Smooth muscle cell (in vitro differentiated cells): ENCODE measurements at regions not wholly inside any gene's neighbourhood (a gene's known extent, or its start where the extent isn't known, plus 50 kb on each side); places are given as distances from the start of the nearest gene placed in this dataset.

ENCODE experiments used
- DNase-seq: peaks from one replicate; lab custom pipeline; 2025; ENCODE audit not compliant: unreplicated experiment; lab: John Stamatoyannopoulos, UW
- H2AFZ ChIP-seq: fragments of 200-600 bp; sonication (generic); 2 replicates; pipeline ENCODE4 v1.6.0; 2016; ENCODE audit warnings: antibody characterized with exemption, low read depth, mild to moderate bottlenecking
- H3F3A ChIP-seq: fragments of 200-600 bp; sonication (generic); 2 replicates; pipeline ENCODE4 v1.6.0; 2017; ENCODE audit warnings: antibody characterized with exemption, low read depth
- H3K27ac ChIP-seq: fragments of 200-600 bp; sonication (generic); 2 replicates; pipeline ENCODE4 v1.5.1; 2016; ENCODE audit warnings: low read depth, mild to moderate bottlenecking
- H3K27me3 ChIP-seq: fragments of 200-600 bp; sonication (generic); 2 replicates; pipeline ENCODE4 v1.6.1; 2016; ENCODE audit warnings: low read depth, mild to moderate bottlenecking
- H3K36me3 ChIP-seq: fragments of 200-600 bp; sonication (generic); 2 replicates; pipeline ENCODE4 v1.5.1; 2016; ENCODE audit warnings: low read depth
- H3K4me1 ChIP-seq: fragments of 200-600 bp; sonication (generic); 2 replicates; pipeline ENCODE4 v1.5.1; 2016; ENCODE audit warnings: low read depth
- H3K4me2 ChIP-seq: fragments of 200-600 bp; sonication (generic); 2 replicates; pipeline ENCODE4 v1.6.0; 2016; ENCODE audit warnings: mild to moderate bottlenecking
- H3K4me3 ChIP-seq: fragments of 200-600 bp; sonication (generic); 2 replicates; pipeline ENCODE4 v1.5.1; 2016; ENCODE audit warnings: mild to moderate bottlenecking
- H3K79me2 ChIP-seq: fragments of 200-600 bp; sonication (generic); 2 replicates; pipeline ENCODE4 v1.6.0; 2016; ENCODE audit warnings: low read depth, mild to moderate bottlenecking
- H3K9ac ChIP-seq: fragments of 200-600 bp; sonication (generic); 2 replicates; pipeline ENCODE4 v1.6.0; 2016; ENCODE audit warnings: low read depth
- H3K9me3 ChIP-seq: fragments of 200-600 bp; sonication (generic); replicated peaks from 2 replicates; pipeline ENCODE4 v1.5.1; 2016; ENCODE audit warnings: low read depth
- H4K20me1 ChIP-seq: fragments of 200-600 bp; sonication (generic); 2 replicates; pipeline ENCODE4 v1.6.0; 2016; ENCODE audit warnings: low read depth
- WGBS: methylation state at CpG from one replicate; pipeline ENCODE4 v1.1.7; 2016; ENCODE audit warnings: low lambda C conversion rate; 5-methylcytosine and 5-hydroxymethylcytosine counted together
- TF ChIP-seq, protein P1 (sequence below): fragments of 200-600 bp; sonication (generic); IDR thresholded peaks from 2 replicates; pipeline ENCODE4 v1.5.1; 2017; ENCODE audit warnings: borderline replicate concordance, mild to moderate bottlenecking, antibody characterized with exemption; ENCODE audit not compliant: insufficient read depth, poor library complexity, severe bottlenecking

DNA sequence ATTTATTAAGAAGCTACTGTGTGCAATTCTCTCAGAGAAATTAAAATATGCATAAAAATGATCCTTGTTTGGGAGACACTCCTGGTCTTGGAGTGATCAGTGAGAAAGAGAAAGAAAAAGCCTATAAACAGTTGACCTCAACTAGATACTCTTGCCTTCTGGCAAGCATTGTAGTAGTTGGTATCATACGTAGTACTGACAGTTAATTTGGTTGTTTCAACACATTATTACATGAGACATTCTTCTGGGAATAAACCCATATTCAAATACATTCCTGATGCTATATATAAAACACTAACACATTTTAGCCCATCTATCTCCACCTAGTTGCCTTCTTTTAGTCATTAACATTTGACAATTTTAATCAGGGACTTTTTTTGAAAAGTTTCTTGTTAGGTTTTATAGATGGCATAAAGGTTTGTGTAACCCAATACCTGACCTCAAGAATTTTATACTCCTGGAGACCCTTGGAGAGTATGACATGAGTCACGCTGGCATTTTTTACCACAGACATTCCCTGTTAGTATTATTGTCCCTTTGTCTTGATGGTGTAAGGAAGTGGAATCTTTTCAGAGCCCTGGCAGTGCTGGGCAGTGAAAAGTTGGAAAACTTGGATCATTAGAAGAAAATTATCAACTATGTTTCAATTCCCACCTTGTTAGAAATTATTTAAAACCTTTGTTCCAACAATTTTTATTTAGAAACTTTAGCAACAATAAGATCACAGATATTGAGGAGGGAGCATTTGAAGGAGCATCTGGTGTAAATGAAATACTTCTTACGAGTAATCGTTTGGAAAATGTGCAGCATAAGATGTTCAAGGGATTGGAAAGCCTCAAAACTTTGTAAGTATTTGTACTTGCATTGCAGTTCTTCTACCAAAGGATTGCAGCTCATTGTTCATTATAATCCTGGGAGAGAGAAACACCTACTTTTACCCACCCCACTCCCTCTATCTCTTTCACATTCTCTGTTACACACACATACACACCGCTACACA lies 167.1 kb upstream of the PACRGL start:
- no peaks in the 10 kb centered on the region for H3K27me3 ChIP-seq
- DNase-seq = no peak
- H3K36me3 ChIP-seq = no peaks in the 10 kb centered on the region
- no peaks in the 10 kb centered on the region for H3F3A ChIP-seq
- no peak overlapping the region for H3K27ac ChIP-seq
- H3K9ac ChIP-seq = no peak overlapping the region
- H2AFZ ChIP-seq = no peak overlapping the region
- H3K9me3 ChIP-seq = no peaks in the 10 kb centered on the region
- no peak overlapping the region for H3K4me3 ChIP-seq
- WGBS = 92% methylated on average over 5 of the region's 5 CpGs
- TF ChIP-seq, protein P1, sequence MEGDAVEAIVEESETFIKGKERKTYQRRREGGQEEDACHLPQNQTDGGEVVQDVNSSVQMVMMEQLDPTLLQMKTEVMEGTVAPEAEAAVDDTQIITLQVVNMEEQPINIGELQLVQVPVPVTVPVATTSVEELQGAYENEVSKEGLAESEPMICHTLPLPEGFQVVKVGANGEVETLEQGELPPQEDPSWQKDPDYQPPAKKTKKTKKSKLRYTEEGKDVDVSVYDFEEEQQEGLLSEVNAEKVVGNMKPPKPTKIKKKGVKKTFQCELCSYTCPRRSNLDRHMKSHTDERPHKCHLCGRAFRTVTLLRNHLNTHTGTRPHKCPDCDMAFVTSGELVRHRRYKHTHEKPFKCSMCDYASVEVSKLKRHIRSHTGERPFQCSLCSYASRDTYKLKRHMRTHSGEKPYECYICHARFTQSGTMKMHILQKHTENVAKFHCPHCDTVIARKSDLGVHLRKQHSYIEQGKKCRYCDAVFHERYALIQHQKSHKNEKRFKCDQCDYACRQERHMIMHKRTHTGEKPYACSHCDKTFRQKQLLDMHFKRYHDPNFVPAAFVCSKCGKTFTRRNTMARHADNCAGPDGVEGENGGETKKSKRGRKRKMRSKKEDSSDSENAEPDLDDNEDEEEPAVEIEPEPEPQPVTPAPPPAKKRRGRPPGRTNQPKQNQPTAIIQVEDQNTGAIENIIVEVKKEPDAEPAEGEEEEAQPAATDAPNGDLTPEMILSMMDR = no peak
- no peaks in the 10 kb centered on the region for H3K79me2 ChIP-seq
- H4K20me1 ChIP-seq = no peaks in the 10 kb centered on the region
- H3K4me1 ChIP-seq = no peaks in the 10 kb centered on the region
- no peak overlapping the region for H3K4me2 ChIP-seq

DNA sequence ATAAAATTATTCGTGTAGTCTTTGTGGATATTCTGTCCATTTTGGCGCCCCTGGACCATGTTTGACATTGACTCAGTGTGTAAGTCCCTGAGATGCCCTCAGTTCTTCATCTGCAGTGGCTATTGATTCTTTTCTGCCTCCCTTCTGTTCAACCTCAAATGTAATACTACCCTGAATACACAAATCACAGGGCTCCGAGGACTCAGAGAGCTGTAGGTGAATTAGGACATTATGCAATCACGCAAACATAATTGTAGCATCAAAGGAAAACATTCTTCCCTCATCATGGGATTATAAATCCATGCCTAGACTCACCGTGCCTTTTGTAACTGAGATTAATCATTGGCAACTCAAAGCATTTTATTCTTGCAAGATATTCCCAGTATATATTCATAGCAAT lies 161.4 kb upstream of the PACRGL start:
- Histone ChIP-seq H3K27ac (no peak overlapping the region), H3K9me3 (no peaks in the 10 kb centered on the region), H4K20me1 (no peaks in the 10 kb centered on the region), H3K36me3 (no peaks in the 10 kb centered on the region), H3K4me3 (no peak overlapping the region), H3K27me3 (no peaks in the 10 kb centered on the region), H3K9ac (no peak overlapping the region), H3F3A (no peaks in the 10 kb centered on the region), H3K4me1 (no peaks in the 10 kb centered on the region), H2AFZ (no peak overlapping the region), H3K4me2 (no peak overlapping the region), H3K79me2 (no peaks in the 10 kb centered on the region)
- DNase-seq = no peak
- TF ChIP-seq, protein P1 = no peak
- WGBS = 80% methylated on average over 5 of the region's 5 CpGs

DNA sequence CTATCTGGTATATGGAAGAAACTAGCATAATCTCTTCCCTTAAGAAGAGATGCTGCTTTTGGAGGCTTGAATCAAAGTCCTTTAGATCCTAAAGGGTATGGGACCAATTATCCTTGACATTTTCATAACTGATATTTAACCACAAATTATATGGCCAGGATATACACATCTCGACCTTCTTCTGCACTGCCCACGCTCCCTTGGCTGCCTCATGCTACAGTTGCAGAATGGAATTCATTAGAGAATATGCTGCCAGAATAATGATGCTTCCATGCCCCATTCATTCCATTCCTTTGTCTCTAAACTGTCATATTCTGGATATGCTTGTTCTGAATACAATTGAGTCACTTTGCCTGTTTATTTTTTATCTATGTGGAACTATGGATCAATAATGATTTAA lies 157.1 kb upstream of the PACRGL start:
- H3F3A ChIP-seq = no peaks in the 10 kb centered on the region
- no peak overlapping the region for H3K4me2 ChIP-seq
- no peak for DNase-seq

More for the DNA sequence above, 157.1 kb upstream of the PACRGL start:
- no peaks in the 10 kb centered on the region for H3K9me3 ChIP-seq
- no peak overlapping the region for H3K27ac ChIP-seq
- H3K4me1 ChIP-seq = no peaks in the 10 kb centered on the region
- no peaks in the 10 kb centered on the region for H3K27me3 ChIP-seq
- no peak overlapping the region for H3K4me3 ChIP-seq
- TF ChIP-seq, protein P1 = no peak
- 73% methylated on average over 2 of the region's 2 CpGs for WGBS
- no peak overlapping the region for H3K9ac ChIP-seq
- no peak overlapping the region for H2AFZ ChIP-seq
- no peaks in the 10 kb centered on the region for H4K20me1 ChIP-seq
- H3K36me3 ChIP-seq = no peaks in the 10 kb centered on the region
- H3K79me2 ChIP-seq = no peaks in the 10 kb centered on the region
